GM12878 (cell line): ENCODE measurements at regions not wholly inside any gene's neighbourhood (a gene's known extent, or its start where the extent isn't known, plus 50 kb on each side); places are given as distances from the start of the nearest gene placed in this dataset.

ENCODE experiments used
- ATAC-seq: fragments of 200-7000 bp; cut with Tn5 transposase; 3 replicates; pipeline ENCODE4 v1.9.1; 2020; ENCODE audit warnings: mild to moderate bottlenecking, moderate library complexity
- BruUV-seq: library from RNA; stranded (reverse); fragments of 400-500 nt; replicated peaks from 2 replicates; lab custom pipeline; 2021; lab: Mats Ljungman, UMichigan
- CTCF ChIA-PET: fragments of 300-600 bp; sonication (Branson Sonifier 250); formaldehyde crosslinking; extraction: SDS; loops from one replicate; lab custom pipeline; 2021; ENCODE audit warnings: inconsistent platforms; lab: Yijun Ruan, JAX
- POLR2A ChIA-PET: fragments of 350-600 bp; formaldehyde crosslinking; extraction: SDS; loops from one replicate; lab custom pipeline; 2021; ENCODE audit warnings: inconsistent platforms; lab: Charles Lee
- RAD21 ChIA-PET: fragments of 300-600 bp; sonication (Branson Sonifier 250); formaldehyde crosslinking; loops from one replicate; lab custom pipeline; 2023; ENCODE audit warnings: antibody characterized with exemption; ENCODE audit not compliant: unreplicated experiment; lab: Charles Lee
- SMC1A ChIA-PET: fragments of 300-600 bp; sonication (Branson Sonifier 250); formaldehyde crosslinking; loops from one replicate; lab custom pipeline; 2023; ENCODE audit not compliant: unreplicated experiment, uncharacterized antibody; lab: Charles Lee
- DNase-seq: peaks from one replicate; pipeline ENCODE4 v3.0.0-alpha.2; 2011; ENCODE audit warnings: low read depth, low spot score
- FAIRE-seq: peaks from 3 replicates; lab custom pipeline; 2011; peaks lifted over from hg19 to GRCh38; lab: Jason Lieb, UNC
- H2AFZ ChIP-seq: 2 replicates; pipeline ENCODE4 v1.6.0; 2011; ENCODE audit warnings: low read depth, low read length, control low read depth; ENCODE audit not compliant: control insufficient read depth
- H3K27ac ChIP-seq: 2 replicates; pipeline ENCODE4 v1.5.1; 2011; ENCODE audit warnings: control low read depth; ENCODE audit not compliant: control insufficient read depth, insufficient read depth
- H3K27me3 ChIP-seq, 2 experiments: replicated peaks in 1 of 2; 2 replicates each; pipeline versions ENCODE4 v1.6.0 to v1.6.1; 2011; ENCODE audit warnings: low read length in 1 of 2; ENCODE audit not compliant: control insufficient read depth in 2 of 2, insufficient read depth in 2 of 2
- H3K36me3 ChIP-seq, 2 experiments: 2 replicates each; pipeline ENCODE4 v1.5.1; 2011; ENCODE audit warnings: low read length in 1 of 2; ENCODE audit not compliant: control insufficient read depth in 2 of 2, insufficient read depth in 2 of 2
- H3K4me1 ChIP-seq: 2 replicates; pipeline ENCODE4 v1.6.1; 2011; ENCODE audit warnings: mild to moderate bottlenecking, low read length, moderate library complexity, mixed read lengths; ENCODE audit not compliant: control insufficient read depth, insufficient read depth
- H3K4me2 ChIP-seq: 2 replicates; pipeline ENCODE4 v1.6.0; 2011; ENCODE audit warnings: control low read depth; ENCODE audit not compliant: control insufficient read depth, insufficient read depth
- H3K4me3 ChIP-seq: fragments of 200-600 bp; sonication (generic); 2 replicates; pipeline ENCODE4 v1.5.1; 2016
- H3K79me2 ChIP-seq: 2 replicates; pipeline ENCODE4 v1.6.0; 2011; ENCODE audit warnings: low read length; ENCODE audit not compliant: control insufficient read depth, insufficient read depth
- H3K9ac ChIP-seq: 2 replicates; pipeline ENCODE4 v1.8.0; 2011; ENCODE audit warnings: low read length, control low read depth, mixed read lengths; ENCODE audit not compliant: control insufficient read depth, insufficient read depth
- H3K9me3 ChIP-seq: replicated peaks from 3 replicates; pipeline ENCODE4 v1.5.1; 2011; ENCODE audit warnings: mild to moderate bottlenecking, low read length; ENCODE audit not compliant: control insufficient read depth, insufficient read depth
- H4K20me1 ChIP-seq: 2 replicates; pipeline ENCODE4 v1.6.0; 2011; ENCODE audit not compliant: control insufficient read depth, insufficient read depth
- BCL3 ChIP-seq: IDR thresholded peaks from 2 replicates; pipeline ENCODE4 v1.6.1; 2011; ENCODE audit warnings: borderline replicate concordance, low read depth, mild to moderate bottlenecking, moderate library complexity, low read length; ENCODE audit not compliant: insufficient read depth, poor library complexity, severe bottlenecking
- BHLHE40 ChIP-seq, 2 experiments: fragments of 450-650 bp in 1 of 2; IDR thresholded peaks; 2 replicates each; pipeline ENCODE4 v1.6.1; 2011 to 2017; ENCODE audit warnings: low read depth in 2 of 2, borderline replicate concordance in 1 of 2, improper control_type of control experiment in 1 of 2, low read length in 1 of 2, mild to moderate bottlenecking in 1 of 2
- CREM ChIP-seq: IDR thresholded peaks from 2 replicates; pipeline ENCODE4 v1.6.1; 2014; ENCODE audit warnings: antibody characterized with exemption, low read depth
- CUX1 ChIP-seq: IDR thresholded peaks from 2 replicates; pipeline ENCODE4 v1.6.1; 2012; ENCODE audit warnings: improper control_type of control experiment, low read depth, low read length; ENCODE audit not compliant: insufficient replicate concordance
- EED ChIP-seq: sonication (generic); IDR thresholded peaks from 2 replicates; pipeline ENCODE4 v1.6.1; 2016; ENCODE audit warnings: antibody characterized with exemption, low read depth
- FOXM1 ChIP-seq: IDR thresholded peaks from 2 replicates; pipeline ENCODE4 v1.6.1; 2012; ENCODE audit warnings: low read depth, mild to moderate bottlenecking, inconsistent platforms, low read length, moderate library complexity
- GABPA ChIP-seq: IDR thresholded peaks from 2 replicates; pipeline ENCODE4 v1.6.1; 2014; ENCODE audit warnings: antibody characterized with exemption, low read depth, mild to moderate bottlenecking, inconsistent platforms
- GATAD2B ChIP-seq: fragments of 450-650 bp; conservative IDR thresholded peaks from 2 replicates; pipeline ENCODE4 v1.6.1; 2017; ENCODE audit warnings: low read depth, mild to moderate bottlenecking, moderate library complexity
- NFXL1 ChIP-seq: fragments of 450-650 bp; IDR thresholded peaks from 2 replicates; pipeline ENCODE4 v1.6.1; 2017; ENCODE audit warnings: antibody characterized with exemption, mild to moderate bottlenecking, borderline replicate concordance
- POLR2A ChIP-seq: IDR thresholded peaks from 2 replicates; pipeline ENCODE4 v1.6.1; 2011; ENCODE audit warnings: low read depth, mild to moderate bottlenecking, low read length
- SRF ChIP-seq, 2 experiments: IDR thresholded peaks; 2 replicates each; pipeline ENCODE4 v1.6.1; 2011; ENCODE audit warnings: low read depth in 2 of 2, low read length in 2 of 2, mild to moderate bottlenecking in 1 of 2, moderate library complexity in 1 of 2
- STAT1 ChIP-seq: fragments of 450-650 bp; conservative IDR thresholded peaks from 2 replicates; pipeline ENCODE4 v1.6.1; 2014; ENCODE audit warnings: antibody characterized with exemption, mild to moderate bottlenecking
- STAT3 ChIP-seq: IDR thresholded peaks from 2 replicates; pipeline ENCODE4 v1.6.1; 2011; ENCODE audit warnings: low read depth, low read length, improper control_type of control experiment
- TAF1 ChIP-seq: IDR thresholded peaks from 2 replicates; pipeline ENCODE4 v1.6.1; 2011; ENCODE audit warnings: mild to moderate bottlenecking, low read depth, low read length, borderline replicate concordance
- ZBED1 ChIP-seq: IDR thresholded peaks from 2 replicates; pipeline ENCODE4 v1.6.1; 2016; ENCODE audit warnings: borderline replicate concordance
- ZBTB4 ChIP-seq: fragments of 450-650 bp; formaldehyde crosslinking; IDR thresholded peaks from 2 replicates; pipeline ENCODE4 v1.4.0; 2022; ENCODE audit warnings: mild to moderate bottlenecking, moderate library complexity
- whole genome bisulfite sequencing: methylation state at CpG from one replicate; pipeline ENCODE4 v1.1.6; 2016; ENCODE audit warnings: low lambda C conversion rate; ENCODE audit not compliant: insufficient replicate concordance, insufficient coverage; ENCODE audit errors: missing lambda C conversion rate; 5-methylcytosine and 5-hydroxymethylcytosine counted together
- in situ Hi-C: fragments of 300-500 bp; cut with MboI; formaldehyde crosslinking; loops from 9 replicates; pipeline ENCODE4 v1.14.3; 2018; ENCODE audit warnings: mixed read lengths
- intact Hi-C: fragments of 100-400 bp; cut with micrococcal nuclease; formaldehyde crosslinking; loops from one replicate; pipeline ENCODE4 v1.14.2; 2022; ENCODE audit not compliant: unreplicated experiment

GRCh38 chr13:106291006-106291405, 244.5 kb downstream of the EFNB2 start:
- ATAC-seq (no peak), DNase-seq (no peak), FAIRE-seq (no peak)
- 50% methylated on average over 1 of the region's 1 CpG for WGBS
- no peaks in the 10 kb centered on the region for H3K27me3 ChIP-seq
- ChIA-PET POLR2A (interaction anchor here (0.5 to 0.6 kb wide), 2 partner anchors 105 to 841 kb away, joined by 3 read pairs; no protein-coding TSS in a partner anchor), RAD21 (no interaction called here), CTCF (no interaction called here), SMC1A (interaction anchor here (0.7 kb wide), 1 partner anchor 390 kb away, joined by 3 read pairs; no protein-coding TSS in a partner anchor)
- H3K9ac ChIP-seq, result no peak overlapping the region
- intact Hi-C loops, result no loop called here
- H2AFZ ChIP-seq, result no peak overlapping the region
- H3K9me3 ChIP-seq, result no peaks in the 10 kb centered on the region
- H4K20me1 ChIP-seq, result no peaks in the 10 kb centered on the region
- H3K4me2 ChIP-seq, result no peak overlapping the region
- H3K36me3 ChIP-seq, result no peaks in the 10 kb centered on the region
- BruUV-seq, result no TSS peak
- in situ Hi-C loops, result no loop called here
- H3K4me1 ChIP-seq, result no peaks in the 10 kb centered on the region
- no peak overlapping the region for H3K27ac ChIP-seq
- H3K79me2 ChIP-seq, result no peaks in the 10 kb centered on the region
- H3K4me3 ChIP-seq, result no peak overlapping the region
- TF ChIP-seq FOXM1, result no peak
- TF ChIP-seq GABPA, result no peak
- no peak for TF ChIP-seq SRF (IDR thresholded peaks at IDR 0.05; ENCODE audit: low read depth in 2 of 2, low read length in 2 of 2)
- TF ChIP-seq NFXL1, result no peak
- TF ChIP-seq ZBTB4, result no peak
- TF ChIP-seq CREM, result no peak
- TF ChIP-seq ZBED1, result no peak
- TF ChIP-seq CUX1, result no peak
- no peak for TF ChIP-seq STAT3
- TF ChIP-seq TAF1, result no peak
- no peak for TF ChIP-seq BHLHE40 (IDR thresholded peaks at IDR 0.05; ENCODE audit: borderline replicate concordance in 1 of 2, low read depth in 2 of 2, low read length in 1 of 2)
- TF ChIP-seq POLR2A, result no peak
- TF ChIP-seq STAT1, result no peak
- TF ChIP-seq EED, result no peak
- TF ChIP-seq BCL3, result no peak
- no peak for TF ChIP-seq GATAD2B
